T-helper 17 cell (primary cell): ENCODE measurements at regions not wholly inside any gene's neighbourhood (a gene's known extent, or its start where the extent isn't known, plus 50 kb on each side); places are given as distances from the start of the nearest gene placed in this dataset.

Experiments used
- ATAC-seq: fragments of 150-1000 bp; cut with Tn5 transposase; 2 replicates; pipeline ENCODE4 v1.10.0; 2021; ENCODE audit warnings: mild to moderate bottlenecking, moderate library complexity
- DNase-seq, 3 donors: peaks; one replicate each; pipeline versions ENCODE4 v3.0.0 to v3.0.0-alpha.2; 2020 to 2021
- H3K9me3 ChIP-seq: one replicate; pipeline ENCODE4 v1.7.0; 2013; ENCODE audit warnings: low read length, mild to moderate bottlenecking; ENCODE audit not compliant: control insufficient read depth, poor library complexity, severe bottlenecking
- H3K27ac Mint-ChIP-seq: one replicate; pipeline ENCODE4 v1.8.0; 2022; ENCODE audit warnings: mild to moderate bottlenecking, moderate library complexity, mixed read lengths
- H3K27me3 Mint-ChIP-seq: one replicate; pipeline ENCODE4 v1.8.0; 2022; ENCODE audit warnings: mixed read lengths
- H3K36me3 Mint-ChIP-seq: one replicate; pipeline ENCODE4 v1.8.0; 2022; ENCODE audit warnings: low read depth, mixed read lengths
- H3K4me1 Mint-ChIP-seq: one replicate; pipeline ENCODE4 v1.8.0; 2022; ENCODE audit warnings: mild to moderate bottlenecking, mixed read lengths
- H3K4me3 Mint-ChIP-seq: one replicate; pipeline ENCODE4 v1.8.0; 2022; ENCODE audit warnings: mild to moderate bottlenecking, moderate library complexity, mixed read lengths

GRCh38 chr12:76135456-76135855 is 51.0 kb upstream of the NAP1L1 start:
- H3K27ac Mint-ChIP-seq = no peak overlapping the region
- H3K27me3 Mint-ChIP-seq = peaks cover 4% of the 10 kb centered on the region
- H3K36me3 Mint-ChIP-seq = no peaks in the 10 kb centered on the region
- H3K4me1 Mint-ChIP-seq = no peaks in the 10 kb centered on the region
- no peak for ATAC-seq
- H3K9me3 ChIP-seq = no peaks in the 10 kb centered on the region
- DNase-seq = no peak
- H3K4me3 Mint-ChIP-seq = no peak overlapping the region
